GM10266 (cell line): ENCODE measurements at regions not wholly inside any gene's neighbourhood (a gene's known extent, or its start where the extent isn't known, plus 50 kb on each side); places are given as distances from the start of the nearest gene placed in this dataset.

ENCODE experiments used
- DNase-seq: peaks from one replicate; pipeline ENCODE4 v3.0.0; 2012; ENCODE audit errors: extremely low spot score
- TF ChIP-seq, protein P1 (sequence below): IDR thresholded peaks from 2 replicates; pipeline ENCODE4 v1.5.1; 2012; ENCODE audit warnings: mild to moderate bottlenecking, low read depth; ENCODE audit not compliant: control insufficient read depth, insufficient read depth; ENCODE audit errors: missing control alignments

DNA sequence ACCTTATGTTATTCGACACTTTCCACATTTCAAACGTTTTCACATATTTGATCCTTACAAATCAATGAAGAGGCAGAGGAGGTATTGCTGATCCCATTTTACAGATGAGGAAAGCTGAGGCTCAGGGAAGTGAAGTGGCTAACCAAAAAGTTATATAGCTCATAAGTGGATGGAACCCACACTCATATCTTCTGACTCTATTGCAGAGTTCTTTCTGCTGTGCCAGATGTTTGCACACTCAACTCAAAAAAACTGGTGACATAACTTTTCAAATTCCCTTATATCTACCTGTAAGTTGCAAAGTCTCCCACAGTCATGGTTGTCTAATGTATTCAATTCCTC lies 84.0 kb upstream of the SETMAR start:
- no peak for DNase-seq
- TF ChIP-seq, protein P1, sequence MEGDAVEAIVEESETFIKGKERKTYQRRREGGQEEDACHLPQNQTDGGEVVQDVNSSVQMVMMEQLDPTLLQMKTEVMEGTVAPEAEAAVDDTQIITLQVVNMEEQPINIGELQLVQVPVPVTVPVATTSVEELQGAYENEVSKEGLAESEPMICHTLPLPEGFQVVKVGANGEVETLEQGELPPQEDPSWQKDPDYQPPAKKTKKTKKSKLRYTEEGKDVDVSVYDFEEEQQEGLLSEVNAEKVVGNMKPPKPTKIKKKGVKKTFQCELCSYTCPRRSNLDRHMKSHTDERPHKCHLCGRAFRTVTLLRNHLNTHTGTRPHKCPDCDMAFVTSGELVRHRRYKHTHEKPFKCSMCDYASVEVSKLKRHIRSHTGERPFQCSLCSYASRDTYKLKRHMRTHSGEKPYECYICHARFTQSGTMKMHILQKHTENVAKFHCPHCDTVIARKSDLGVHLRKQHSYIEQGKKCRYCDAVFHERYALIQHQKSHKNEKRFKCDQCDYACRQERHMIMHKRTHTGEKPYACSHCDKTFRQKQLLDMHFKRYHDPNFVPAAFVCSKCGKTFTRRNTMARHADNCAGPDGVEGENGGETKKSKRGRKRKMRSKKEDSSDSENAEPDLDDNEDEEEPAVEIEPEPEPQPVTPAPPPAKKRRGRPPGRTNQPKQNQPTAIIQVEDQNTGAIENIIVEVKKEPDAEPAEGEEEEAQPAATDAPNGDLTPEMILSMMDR: no peak

DNA sequence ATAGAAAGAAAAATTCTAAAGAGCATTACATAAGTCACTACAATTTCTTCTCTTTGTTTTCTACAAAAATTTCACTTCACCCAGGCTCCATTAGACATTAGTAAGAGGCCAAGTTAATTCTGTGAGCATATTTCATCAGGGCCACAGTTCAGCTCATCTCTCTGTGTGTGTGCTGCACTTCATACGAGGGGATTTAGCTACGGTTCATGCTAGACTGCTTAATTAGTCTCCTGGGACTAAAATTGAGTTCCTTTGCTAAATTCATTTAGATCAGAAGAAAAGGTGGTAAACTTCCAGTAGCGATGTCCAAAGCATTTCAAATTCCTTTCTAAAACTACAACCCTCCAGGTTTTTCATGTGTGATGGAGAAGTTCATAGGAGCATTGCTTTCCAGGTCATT lies 83.1 kb upstream of the SETMAR start:
- no peak for DNase-seq
- TF ChIP-seq, protein P1: no peak

DNA sequence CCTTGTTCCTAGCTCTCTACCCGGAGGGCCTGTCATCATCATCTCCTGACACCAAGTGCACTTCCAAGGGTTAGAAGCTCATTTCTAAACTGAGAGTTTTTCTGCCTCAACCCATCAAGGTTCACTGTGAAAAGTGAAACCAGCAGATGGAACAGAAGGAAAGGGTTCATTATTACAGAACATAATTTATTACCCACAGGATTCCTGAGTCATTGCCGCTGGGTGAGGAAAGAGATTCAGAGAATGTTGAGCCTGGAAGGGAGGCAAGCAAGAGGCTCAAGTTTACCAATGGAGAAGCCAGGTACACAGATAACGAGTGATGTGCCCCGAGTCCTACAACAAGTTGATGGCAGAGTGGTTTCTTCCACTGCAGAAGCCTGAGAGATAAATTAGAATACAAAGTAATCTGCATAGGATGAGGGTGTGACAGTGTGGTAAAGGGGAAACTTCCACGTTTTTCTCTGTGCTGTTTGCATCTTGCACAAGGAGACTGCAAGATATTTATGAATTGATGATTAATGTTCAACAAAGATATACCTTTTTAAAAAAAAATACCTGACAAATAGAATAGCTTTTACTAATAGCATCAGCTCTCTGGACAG lies 80.5 kb upstream of the SETMAR start:
- DNase-seq: no peak
- TF ChIP-seq, protein P1: no peak

DNA sequence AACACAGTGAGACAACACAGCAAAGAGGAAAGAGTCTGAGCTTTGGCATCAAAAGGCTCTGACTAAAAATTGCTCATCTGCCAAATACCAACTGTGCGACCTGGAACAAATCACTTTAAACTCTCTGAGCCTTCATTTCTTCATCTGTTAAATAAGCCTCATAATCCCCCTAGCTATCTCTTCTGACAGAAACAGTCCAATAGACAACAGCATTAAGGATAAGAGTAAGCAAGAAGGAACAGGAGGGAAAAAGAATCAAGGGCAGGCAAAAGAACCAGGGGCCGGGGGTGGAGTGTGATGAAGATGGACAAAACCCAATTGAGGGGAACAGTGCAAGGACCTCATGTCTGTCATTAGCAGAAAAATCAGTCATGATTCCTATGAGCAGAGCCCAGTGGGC lies 79.4 kb upstream of the SETMAR start:
- TF ChIP-seq, protein P1: no peak

DNA sequence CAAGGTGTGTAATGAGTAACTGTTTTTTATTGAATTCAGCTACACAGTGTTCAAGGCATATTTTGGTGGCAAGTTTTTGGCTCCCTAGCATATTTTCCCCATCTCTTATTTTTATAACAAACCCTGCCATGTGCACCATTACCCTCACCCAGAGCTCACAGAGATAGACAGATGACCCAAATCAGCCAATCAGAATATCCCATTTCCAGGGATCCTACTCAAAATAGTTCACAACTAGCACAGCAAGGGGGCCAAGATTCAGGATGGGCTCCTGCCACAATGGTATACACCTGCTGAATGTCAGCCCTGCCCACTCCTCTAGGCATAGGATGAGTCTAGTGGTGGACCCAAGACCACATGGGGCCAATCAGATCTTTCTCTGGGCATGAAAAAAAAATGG lies 78.8 kb upstream of the SETMAR start:
- DNase-seq: no peak
- TF ChIP-seq, protein P1: no peak

More for the DNA sequence above, 79.4 kb upstream of the SETMAR start:
- DNase-seq: no peak

DNA sequence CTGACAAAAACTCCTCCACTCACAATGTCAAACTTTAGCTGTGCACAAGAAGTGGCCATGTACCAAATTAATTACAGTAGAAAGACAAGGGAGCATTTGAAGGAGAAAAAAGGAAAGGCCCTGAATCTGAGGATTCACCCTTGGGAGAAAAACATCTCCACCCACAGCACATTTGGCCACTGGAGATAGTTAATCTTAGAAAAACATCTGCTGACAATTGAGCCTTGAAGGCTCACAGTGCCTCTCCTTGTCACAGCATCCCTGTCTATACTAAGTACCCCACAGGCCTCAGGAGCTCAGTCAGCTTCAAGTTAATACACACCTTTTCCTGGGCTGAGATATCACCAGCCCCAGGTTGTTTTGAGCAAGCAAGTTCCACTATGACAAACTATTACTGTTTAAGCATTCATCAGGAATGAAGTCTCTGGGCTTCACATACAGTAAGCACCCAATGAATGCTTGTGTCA lies 78.1 kb upstream of the SETMAR start:
- DNase-seq: no peak
- TF ChIP-seq, protein P1: no peak

DNA sequence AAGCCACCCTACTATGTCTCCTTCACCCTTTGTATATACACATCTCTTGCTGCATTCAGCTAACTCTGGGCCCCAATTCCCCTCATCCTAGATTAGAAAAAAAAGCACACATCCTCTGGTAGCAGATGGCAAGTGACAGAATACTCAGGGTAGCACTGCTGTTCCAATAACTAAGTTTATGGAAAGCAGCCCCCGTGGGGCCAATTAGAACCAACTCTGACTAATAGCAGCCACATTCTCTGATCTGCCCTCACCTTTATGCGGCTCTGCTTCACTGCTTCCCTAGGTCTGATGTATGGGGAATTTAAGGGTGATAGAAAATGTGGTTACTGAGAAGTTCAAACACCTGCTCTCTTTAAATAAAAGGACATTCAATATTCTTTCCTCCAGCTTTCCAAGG lies 74.9 kb upstream of the SETMAR start:
- TF ChIP-seq, protein P1: no peak
- DNase-seq: no peak
